Neuronal stem cell (in vitro differentiated cells): ENCODE measurements at regions not wholly inside any gene's neighbourhood (a gene's known extent, or its start where the extent isn't known, plus 50 kb on each side); places are given as distances from the start of the nearest gene placed in this dataset.

Source experiments
- DNase-seq: peaks from one replicate; pipeline ENCODE4 v3.0.0-alpha.2; 2013; ENCODE audit warnings: low spot score
- H2AFZ ChIP-seq: one replicate; pipeline ENCODE4 v1.6.1; 2013; ENCODE audit warnings: mild to moderate bottlenecking, low read length, inconsistent platforms
- H2AK5ac ChIP-seq: 2 replicates; pipeline ENCODE4 v1.6.1; 2013; ENCODE audit warnings: low read depth, mild to moderate bottlenecking, inconsistent platforms, low read length, moderate library complexity, mixed read lengths
- H2BK120ac ChIP-seq: 2 replicates; pipeline ENCODE4 v1.6.1; 2013; ENCODE audit warnings: low read depth, mild to moderate bottlenecking, inconsistent platforms, low read length, moderate library complexity, mixed read lengths
- H2BK12ac ChIP-seq: one replicate; pipeline ENCODE4 v1.6.1; 2013; ENCODE audit warnings: low read length, inconsistent platforms
- H2BK15ac ChIP-seq: 2 replicates; pipeline ENCODE4 v1.6.1; 2013; ENCODE audit warnings: mild to moderate bottlenecking, low read length, inconsistent platforms, mixed read lengths
- H2BK5ac ChIP-seq: one replicate; pipeline ENCODE4 v1.6.1; 2013; ENCODE audit warnings: inconsistent platforms, mild to moderate bottlenecking, low read length, moderate library complexity
- H3K14ac ChIP-seq: one replicate; pipeline ENCODE4 v1.6.1; 2013; ENCODE audit warnings: low read length, inconsistent platforms
- H3K18ac ChIP-seq: 2 replicates; pipeline ENCODE4 v1.6.1; 2013; ENCODE audit warnings: low read length, inconsistent platforms
- H3K23ac ChIP-seq: 2 replicates; pipeline ENCODE4 v1.6.1; 2013; ENCODE audit warnings: low read depth, mild to moderate bottlenecking, mixed read lengths, low read length, inconsistent platforms; ENCODE audit not compliant: poor library complexity
- H3K27ac ChIP-seq: replicated peaks from 3 replicates; pipeline ENCODE4 v1.5.1; 2013; ENCODE audit warnings: low read length, inconsistent platforms
- H3K27me3 ChIP-seq, 3 experiments: 2 replicates each; pipeline ENCODE4 v1.6.1; 2013; ENCODE audit warnings: low read length in 3 of 3, mild to moderate bottlenecking in 2 of 3, inconsistent platforms in 1 of 3, low read depth in 1 of 3, mixed read lengths in 1 of 3, moderate library complexity in 1 of 3; ENCODE audit not compliant: control insufficient read depth in 3 of 3, insufficient read depth in 3 of 3
- H3K36me3 ChIP-seq, 2 donors: replicated peaks in 1 of 2; 2 replicates each; pipeline ENCODE4 v1.6.1; 2013; ENCODE audit warnings: low read length in 2 of 2; ENCODE audit not compliant: control insufficient read depth in 2 of 2, insufficient read depth in 2 of 2
- H3K4ac ChIP-seq: 2 replicates; pipeline ENCODE4 v1.6.1; 2013; ENCODE audit warnings: inconsistent platforms, mild to moderate bottlenecking, low read length, moderate library complexity
- H3K4me1 ChIP-seq, 2 donors: 1 replicate in 1 of 2; 2 replicates in 1 of 2; pipeline ENCODE4 v1.6.1; 2013; ENCODE audit warnings: low read length in 2 of 2, low read depth in 1 of 2; ENCODE audit not compliant: control insufficient read depth in 2 of 2, insufficient read depth in 1 of 2
- H3K4me2 ChIP-seq: one replicate; pipeline ENCODE4 v1.6.1; 2013; ENCODE audit warnings: mild to moderate bottlenecking, low read length, inconsistent platforms; ENCODE audit not compliant: insufficient read depth, poor library complexity, severe bottlenecking
- H3K4me3 ChIP-seq, 2 donors: 2 replicates each; pipeline ENCODE4 v1.5.1; 2013; ENCODE audit warnings: low read length in 2 of 2, mild to moderate bottlenecking in 2 of 2, inconsistent platforms in 1 of 2, moderate library complexity in 1 of 2
- H3K79me1 ChIP-seq: one replicate; pipeline ENCODE4 v1.6.1; 2013; ENCODE audit warnings: low read depth, mild to moderate bottlenecking, inconsistent platforms, low read length, moderate library complexity
- H3K9ac ChIP-seq: one replicate; pipeline ENCODE4 v1.6.1; 2013; ENCODE audit warnings: mild to moderate bottlenecking, low read depth, low read length, inconsistent platforms; ENCODE audit not compliant: poor library complexity
- H3K9me3 ChIP-seq, 2 donors: replicated peaks in 1 of 2; 2 replicates each; pipeline versions ENCODE3 to v1.6.1; 2013; ENCODE audit warnings: low read length in 2 of 2, mild to moderate bottlenecking in 2 of 2, inconsistent platforms in 1 of 2, low read depth in 1 of 2, mixed read lengths in 1 of 2, moderate library complexity in 1 of 2; ENCODE audit not compliant: control insufficient read depth in 2 of 2, insufficient read depth in 1 of 2
- H4K8ac ChIP-seq: one replicate; pipeline ENCODE4 v1.6.1; 2013; ENCODE audit warnings: low read depth, mild to moderate bottlenecking, inconsistent platforms, low read length, moderate library complexity
- H4K91ac ChIP-seq: one replicate; pipeline ENCODE4 v1.6.1; 2013; ENCODE audit warnings: low read length, low read depth, mild to moderate bottlenecking, inconsistent platforms; ENCODE audit not compliant: poor library complexity
- WGBS, 2 donors: extraction: QIAGEN DNeasy Blood & Tissue Kit; methylation state at CpG; one replicate each; pipeline ENCODE4 v1.1.7; 2013; ENCODE audit warnings: missing lambda C conversion rate in 2 of 2, mixed read lengths in 1 of 2; ENCODE audit not compliant: insufficient read length in 2 of 2, insufficient replicate concordance in 1 of 2; ENCODE audit errors: extremely low coverage in 2 of 2; 5-methylcytosine and 5-hydroxymethylcytosine counted together

DNA sequence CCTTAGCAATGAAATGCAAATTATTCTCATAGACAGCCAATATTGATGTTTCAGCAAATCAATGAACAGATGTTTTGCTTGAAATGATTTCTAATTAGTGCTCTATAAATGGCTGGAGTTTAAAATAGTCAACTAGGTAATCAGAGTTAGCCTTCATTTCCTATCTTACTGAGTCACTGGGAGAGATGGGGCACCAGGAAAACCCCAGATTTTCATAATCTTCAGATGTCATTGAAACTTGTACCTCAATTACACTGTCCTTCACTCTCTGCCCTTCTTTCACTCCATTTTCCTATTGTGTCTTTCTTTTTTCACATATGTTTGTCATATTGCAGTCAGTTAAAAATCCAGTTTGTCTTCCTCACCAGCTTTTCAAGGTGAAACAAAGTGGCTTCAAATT is 92.7 kb downstream of the C12orf75 start:
- no peak overlapping the region for H3K9ac ChIP-seq
- no peaks in the 10 kb centered on the region for H3K79me1 ChIP-seq
- no peak for DNase-seq
- no peak overlapping the region for H3K4me2 ChIP-seq
- H3K27ac ChIP-seq = no peak overlapping the region
- H3K36me3 ChIP-seq = no peaks in the 10 kb centered on the region
- no peak overlapping the region for H3K4me3 ChIP-seq
- no peak overlapping the region for H3K4ac ChIP-seq
- H3K9me3 ChIP-seq = no peaks in the 10 kb centered on the region
- H3K18ac ChIP-seq = no peak overlapping the region
- no peak overlapping the region for H2AK5ac ChIP-seq
- H2AFZ ChIP-seq = no peak overlapping the region
- H2BK12ac ChIP-seq = no peak overlapping the region
- H2BK5ac ChIP-seq = no peak overlapping the region
- peaks cover 0 to 6% of the 10 kb centered on the region in 2 donors for H3K4me1 ChIP-seq
- no peak overlapping the region for H4K91ac ChIP-seq
- H3K14ac ChIP-seq = no peak overlapping the region
- H3K23ac ChIP-seq = no peak overlapping the region
- no peak overlapping the region for H2BK120ac ChIP-seq
- no peak overlapping the region for H4K8ac ChIP-seq
- H3K27me3 ChIP-seq = no peaks in the 10 kb centered on the region
- no peak overlapping the region for H2BK15ac ChIP-seq

DNA sequence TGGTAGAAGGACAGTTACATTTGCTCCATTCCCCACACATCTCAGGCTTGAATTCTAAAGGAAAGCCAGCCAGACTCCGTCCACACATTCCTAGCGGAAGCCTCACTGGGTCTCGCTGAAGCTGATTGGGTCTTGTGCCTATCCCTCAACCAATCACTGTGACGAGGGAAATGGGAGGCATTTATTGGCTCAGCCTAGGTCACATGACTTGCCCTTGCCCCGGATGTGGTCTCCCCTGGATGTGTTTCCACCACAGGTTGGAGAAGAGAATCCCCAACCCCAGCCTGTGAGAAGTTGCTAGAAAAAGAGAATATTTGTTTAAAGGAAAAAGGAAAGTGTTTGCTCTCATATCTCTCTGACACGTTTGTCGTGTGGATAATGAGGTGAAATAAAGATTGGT is 93.4 kb downstream of the C12orf75 start:
- no peak for DNase-seq
- H3K18ac ChIP-seq = no peak overlapping the region
- peaks cover 0 to 5% of the 10 kb centered on the region in 2 donors for H3K4me1 ChIP-seq
- H2BK120ac ChIP-seq = no peak overlapping the region
- no peak overlapping the region for H3K4me3 ChIP-seq
- no peak overlapping the region for H2BK15ac ChIP-seq
- H3K27ac ChIP-seq = no peak overlapping the region
- no peaks in the 10 kb centered on the region for H3K27me3 ChIP-seq
- H4K91ac ChIP-seq = no peak overlapping the region
- no peak overlapping the region for H2AFZ ChIP-seq
- no peak overlapping the region for H2AK5ac ChIP-seq
- no peak overlapping the region for H2BK5ac ChIP-seq
- H2BK12ac ChIP-seq = no peak overlapping the region
- H3K23ac ChIP-seq = no peak overlapping the region
- H3K4ac ChIP-seq = no peak overlapping the region
- H3K36me3 ChIP-seq = no peaks in the 10 kb centered on the region
- H3K9me3 ChIP-seq = no peaks in the 10 kb centered on the region
- WGBS, 2 donors = no CpG with 5 or more reads among the region's 7 CpGs
- no peak overlapping the region for H3K9ac ChIP-seq
- H3K4me2 ChIP-seq = no peak overlapping the region
- no peaks in the 10 kb centered on the region for H3K79me1 ChIP-seq
- no peak overlapping the region for H3K14ac ChIP-seq
- H4K8ac ChIP-seq = no peak overlapping the region

DNA sequence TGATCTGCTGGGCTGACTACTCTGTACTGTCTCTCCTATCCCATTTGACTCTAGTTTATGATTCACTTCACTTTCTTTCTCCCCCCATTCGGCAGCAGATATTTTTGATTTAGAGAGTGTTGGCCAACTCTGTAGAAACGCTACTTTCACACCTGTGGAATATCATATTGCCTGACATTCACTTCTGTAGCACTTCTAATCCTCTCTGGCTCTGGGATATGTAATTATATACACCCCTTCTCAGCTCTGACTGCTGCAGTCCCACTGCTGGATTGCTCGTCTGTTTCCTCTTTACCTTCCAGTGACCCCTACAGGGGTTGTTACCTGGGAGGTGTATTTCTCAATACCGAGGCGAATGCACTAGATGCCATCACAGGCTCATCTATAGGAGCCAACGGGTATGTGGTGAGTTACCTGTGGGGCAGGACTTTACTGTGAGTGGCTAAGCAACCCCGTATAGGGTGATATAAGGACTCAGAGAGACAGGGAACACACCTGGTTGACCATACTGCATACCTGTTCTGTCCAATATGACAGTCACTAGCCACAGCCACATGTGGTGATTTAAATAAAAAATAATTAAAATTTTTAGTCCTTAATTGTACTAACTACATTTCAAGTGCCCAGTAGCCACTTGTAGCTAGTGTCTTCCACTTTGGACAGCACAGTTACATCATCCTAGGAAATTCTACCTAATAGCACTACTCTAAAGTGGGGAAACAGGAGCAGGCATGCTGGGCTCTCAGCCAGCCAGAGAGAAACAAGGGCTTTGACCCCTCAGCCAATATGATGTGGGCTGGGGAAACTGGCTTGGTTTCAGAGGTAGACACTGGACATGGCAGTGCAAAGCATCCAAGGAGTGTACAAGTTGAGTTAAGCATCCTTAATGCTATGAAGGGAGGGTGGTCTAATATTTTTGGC is 95.0 kb downstream of the C12orf75 start:
- H3K27me3 ChIP-seq = no peaks in the 10 kb centered on the region
- H3K18ac ChIP-seq = no peak overlapping the region
- no peak overlapping the region for H3K14ac ChIP-seq
- no peak overlapping the region for H2BK120ac ChIP-seq
- no peaks in the 10 kb centered on the region for H3K9me3 ChIP-seq
- peaks cover 0 to 5% of the 10 kb centered on the region in 2 donors for H3K4me1 ChIP-seq
- H3K79me1 ChIP-seq = no peaks in the 10 kb centered on the region
- no peak overlapping the region for H3K4me2 ChIP-seq
- no peak overlapping the region for H2BK12ac ChIP-seq
- no peaks in the 10 kb centered on the region for H3K36me3 ChIP-seq
- no CpG with 5 or more reads among the region's 7 CpGs for WGBS, 2 donors
- no peak overlapping the region for H3K9ac ChIP-seq
- DNase-seq = no peak
- no peak overlapping the region for H4K91ac ChIP-seq
- H2AK5ac ChIP-seq = no peak overlapping the region
- no peak overlapping the region for H3K23ac ChIP-seq
- no peak overlapping the region for H3K4me3 ChIP-seq
- H2AFZ ChIP-seq = no peak overlapping the region
- H2BK15ac ChIP-seq = no peak overlapping the region
- no peak overlapping the region for H2BK5ac ChIP-seq
- H4K8ac ChIP-seq = no peak overlapping the region
- H3K4ac ChIP-seq = no peak overlapping the region
- no peak overlapping the region for H3K27ac ChIP-seq

DNA sequence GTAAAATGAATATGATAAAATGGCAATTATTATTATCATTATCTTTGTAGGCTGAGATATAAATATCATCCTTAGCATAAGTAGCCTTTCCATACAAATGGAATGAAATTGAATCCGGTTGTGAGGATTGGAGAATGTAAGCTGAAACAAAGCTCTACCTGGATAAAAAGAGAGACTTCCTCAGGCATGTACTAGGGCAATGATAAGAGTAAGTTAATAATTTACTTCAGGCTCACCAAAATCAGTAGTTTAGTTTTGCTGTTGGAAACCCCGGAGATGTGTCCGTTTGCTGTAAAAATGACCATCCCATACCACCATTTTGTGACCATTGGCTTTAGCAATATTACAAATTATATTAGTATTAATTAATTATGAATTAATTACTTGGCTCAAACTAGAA is 96.3 kb downstream of the C12orf75 start:
- no peak overlapping the region for H3K4me2 ChIP-seq
- no peak overlapping the region for H2BK12ac ChIP-seq
- no peak overlapping the region for H2AK5ac ChIP-seq
- H2BK15ac ChIP-seq = no peak overlapping the region
- no peak for DNase-seq
- H3K4ac ChIP-seq = no peak overlapping the region
- H4K91ac ChIP-seq = no peak overlapping the region
- no peak overlapping the region for H3K23ac ChIP-seq
- no peak overlapping the region for H2AFZ ChIP-seq
- H3K27me3 ChIP-seq = no peaks in the 10 kb centered on the region
- no peak overlapping the region for H2BK5ac ChIP-seq
- H3K36me3 ChIP-seq = no peaks in the 10 kb centered on the region
- H3K79me1 ChIP-seq = no peaks in the 10 kb centered on the region
- WGBS, 2 donors = no CpG with 5 or more reads among the region's 3 CpGs
- H3K4me3 ChIP-seq = no peak overlapping the region
- H4K8ac ChIP-seq = no peak overlapping the region
- peaks cover 2 to 4% of the 10 kb centered on the region in 2 donors for H3K4me1 ChIP-seq
- no peak overlapping the region for H3K18ac ChIP-seq
- H2BK120ac ChIP-seq = no peak overlapping the region
- H3K27ac ChIP-seq = no peak overlapping the region
- H3K14ac ChIP-seq = no peak overlapping the region
- H3K9me3 ChIP-seq = no peaks in the 10 kb centered on the region
- H3K9ac ChIP-seq = no peak overlapping the region
